Islet of Langerhans (tissue), 1 donor: ENCODE measurements at regions not wholly inside any gene's neighbourhood (a gene's known extent, or its start where the extent isn't known, plus 50 kb on each side); places are given as distances from the start of the nearest gene placed in this dataset.
"Not testable (repeated sequence)": the region's sequence is repeated elsewhere in the genome, so short reads cannot be mapped to it uniquely, and the experiment has no call there.

ENCODE experiments used
- FAIRE-seq: peaks from one replicate; lab custom pipeline; 2011; peaks lifted over from hg19 to GRCh38; lab: Jason Lieb, UNC

DNA sequence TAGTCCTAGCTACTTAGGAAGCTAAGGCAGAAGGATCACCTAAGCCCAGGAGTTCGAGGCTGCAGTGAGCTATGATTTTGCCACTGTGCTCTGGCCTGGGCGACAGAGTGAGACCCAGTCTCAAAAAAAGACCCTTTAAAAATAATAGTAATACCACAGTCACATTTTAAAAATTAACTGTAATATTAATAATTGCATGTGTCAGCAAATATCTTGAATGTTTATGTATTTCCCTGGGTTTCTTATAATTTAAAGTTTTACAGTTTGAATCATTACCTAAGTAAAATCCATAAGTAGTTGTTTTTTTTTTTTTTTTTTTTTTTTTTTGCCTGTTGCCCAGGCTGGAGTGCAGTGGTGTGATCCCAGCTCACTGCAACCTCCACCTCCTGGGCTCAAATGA is 69.2 kb downstream of the LYZL2 start:
- no peak for FAIRE-seq

DNA sequence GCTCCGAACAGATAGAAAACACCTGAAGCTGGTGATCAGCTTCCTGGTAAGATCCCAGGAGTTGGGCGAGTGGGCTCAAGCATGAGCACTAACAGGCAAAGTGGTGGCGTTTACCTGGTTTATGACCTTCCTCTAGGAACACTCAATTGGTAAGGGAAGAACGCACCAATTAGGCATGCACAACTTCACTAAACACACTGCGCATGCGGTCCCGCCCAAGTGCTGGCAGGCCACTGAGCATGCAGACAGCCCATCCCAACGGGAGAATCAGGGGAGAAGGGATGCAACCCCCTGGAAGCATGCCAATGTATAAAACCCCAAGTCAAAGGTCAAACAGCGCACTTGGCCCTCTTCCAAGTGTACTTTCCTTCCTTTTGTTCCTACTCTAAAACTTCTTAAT is 70.4 kb downstream of the LYZL2 start:
- FAIRE-seq: no peak

DNA sequence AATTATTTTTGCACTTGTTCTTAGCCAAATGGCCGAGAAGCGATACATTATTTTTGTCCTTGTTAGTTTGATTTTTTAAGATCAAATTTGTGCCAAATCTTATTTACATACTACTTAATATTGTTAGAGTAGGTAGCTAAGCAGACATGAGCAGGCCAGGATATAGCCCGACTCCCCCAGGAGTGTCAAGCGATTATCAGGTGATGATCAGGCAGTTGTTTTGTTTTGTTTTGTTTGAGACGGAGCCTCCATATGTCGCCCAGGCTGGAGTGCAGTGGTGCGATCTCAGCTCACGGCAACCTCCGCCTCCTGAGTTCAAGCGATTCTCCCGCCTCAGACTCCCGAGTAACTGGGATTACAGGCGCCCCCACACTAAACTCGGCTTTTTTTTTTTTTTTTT is 71.1 kb downstream of the LYZL2 start:
- FAIRE-seq: no peak

DNA sequence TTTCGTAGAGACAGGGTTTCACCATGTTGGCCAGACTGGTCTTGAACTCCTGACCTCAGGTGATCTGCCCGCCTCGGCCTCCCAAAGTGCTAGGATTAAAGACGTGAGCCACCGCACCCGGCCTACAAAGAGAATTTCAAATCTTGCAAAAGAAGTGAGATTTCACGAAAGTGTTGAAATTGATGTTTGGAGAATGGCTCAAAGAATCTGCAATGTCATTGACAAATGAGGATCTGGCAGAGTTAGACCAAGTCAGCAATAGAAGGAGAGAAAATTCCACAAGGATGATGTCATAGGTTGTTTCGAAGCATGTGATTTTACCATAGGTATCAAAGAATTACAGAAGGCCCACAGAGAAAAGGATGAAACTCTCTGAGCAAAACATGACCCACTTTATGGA is 71.7 kb downstream of the LYZL2 start:
- no peak for FAIRE-seq

DNA sequence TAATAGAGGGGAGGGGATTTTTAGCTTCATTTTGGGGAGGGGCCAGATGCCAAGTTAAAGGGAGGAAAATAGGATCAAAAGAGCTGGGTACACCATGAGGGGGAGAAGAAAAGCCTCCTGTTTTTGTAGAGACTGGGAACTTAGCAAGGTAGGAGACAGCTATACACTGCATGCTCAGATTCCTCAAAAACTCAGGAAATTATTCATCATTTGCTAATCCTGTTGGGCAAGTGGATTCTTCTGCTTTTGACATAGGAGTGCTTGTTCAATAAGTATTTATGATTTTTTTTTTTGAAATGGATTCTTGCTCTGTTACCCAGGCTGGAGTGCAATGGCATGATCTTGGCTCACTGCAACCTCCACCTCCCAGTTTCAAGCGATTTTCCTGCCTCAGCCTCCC is 73.4 kb downstream of the LYZL2 start:
- FAIRE-seq: no peak

DNA sequence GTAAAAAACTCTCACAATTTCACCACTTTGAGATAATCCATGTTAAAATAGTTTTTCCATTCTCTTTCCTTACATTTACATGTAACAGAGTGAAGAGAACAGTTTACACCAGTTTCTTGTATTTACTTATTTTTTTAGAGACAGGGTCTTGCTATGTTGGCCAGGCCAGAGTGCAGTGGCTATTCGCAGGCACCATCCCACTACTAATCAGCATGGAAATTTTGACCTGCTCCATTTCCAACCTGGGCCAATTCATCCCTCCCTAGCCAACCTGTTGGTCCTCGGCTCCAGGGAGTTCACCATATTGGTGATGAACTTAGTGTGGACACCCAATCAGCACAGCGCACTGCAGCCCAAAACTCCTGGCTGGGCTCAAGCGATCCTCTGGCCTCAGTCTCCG is 74.1 kb downstream of the LYZL2 start:
- no peak for FAIRE-seq

DNA sequence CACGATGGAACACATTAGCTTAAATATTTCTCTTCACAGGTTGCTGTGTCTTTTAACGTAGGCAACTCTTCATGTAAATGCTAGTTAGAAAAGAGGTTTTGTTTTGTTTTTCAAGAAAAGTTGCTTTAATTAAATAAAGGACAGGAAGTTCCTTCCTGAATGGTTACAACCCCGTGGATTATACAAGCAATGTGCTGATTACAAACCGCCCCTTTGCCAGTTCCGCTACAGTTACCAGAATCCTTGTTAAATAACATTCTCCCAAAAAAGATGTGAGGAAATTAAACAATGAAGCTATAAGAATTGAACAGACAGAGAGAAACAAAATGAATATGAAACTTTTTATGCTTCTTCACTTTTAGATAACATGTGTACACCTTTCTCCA is 75.1 kb downstream of the LYZL2 start:
- no peak for FAIRE-seq

DNA sequence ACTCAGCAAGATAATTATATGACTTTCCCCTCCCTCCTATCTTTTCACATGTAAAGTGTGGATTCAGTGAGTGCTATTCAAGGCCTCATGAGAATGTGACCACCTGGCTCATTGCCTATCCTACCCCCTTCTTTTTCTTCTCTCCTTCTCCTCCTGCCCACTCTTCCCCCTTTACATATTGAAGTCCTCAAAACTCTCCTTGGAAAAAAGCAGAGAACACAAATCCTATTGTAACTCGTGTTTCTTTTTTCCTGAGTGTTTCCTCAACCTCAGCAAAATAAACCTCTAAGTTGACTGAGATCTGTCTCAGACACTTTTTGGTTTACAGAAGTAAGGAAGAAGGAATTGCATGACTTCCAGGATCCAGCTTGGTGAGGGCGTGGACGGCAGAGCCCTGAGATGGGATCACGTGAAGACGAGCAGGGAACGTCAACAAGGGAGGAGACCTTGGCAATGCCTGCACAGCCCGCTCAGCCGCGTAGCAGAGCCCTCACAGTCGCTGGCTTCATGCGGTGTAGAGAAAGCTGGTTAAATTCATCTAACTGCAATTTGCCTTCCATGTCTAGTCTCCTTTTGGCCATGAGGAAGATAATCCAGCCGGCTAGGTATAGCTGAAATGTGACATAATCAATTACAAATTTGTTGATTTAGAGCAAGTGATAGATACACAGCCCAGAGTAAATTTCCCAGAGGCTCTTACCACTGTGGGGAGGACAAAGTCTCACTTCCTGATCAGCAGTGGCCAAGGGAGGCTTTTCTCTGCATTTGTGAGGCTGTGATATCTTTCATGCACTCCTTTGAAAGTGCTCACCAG is 75.7 kb downstream of the LYZL2 start:
- no peak for FAIRE-seq

DNA sequence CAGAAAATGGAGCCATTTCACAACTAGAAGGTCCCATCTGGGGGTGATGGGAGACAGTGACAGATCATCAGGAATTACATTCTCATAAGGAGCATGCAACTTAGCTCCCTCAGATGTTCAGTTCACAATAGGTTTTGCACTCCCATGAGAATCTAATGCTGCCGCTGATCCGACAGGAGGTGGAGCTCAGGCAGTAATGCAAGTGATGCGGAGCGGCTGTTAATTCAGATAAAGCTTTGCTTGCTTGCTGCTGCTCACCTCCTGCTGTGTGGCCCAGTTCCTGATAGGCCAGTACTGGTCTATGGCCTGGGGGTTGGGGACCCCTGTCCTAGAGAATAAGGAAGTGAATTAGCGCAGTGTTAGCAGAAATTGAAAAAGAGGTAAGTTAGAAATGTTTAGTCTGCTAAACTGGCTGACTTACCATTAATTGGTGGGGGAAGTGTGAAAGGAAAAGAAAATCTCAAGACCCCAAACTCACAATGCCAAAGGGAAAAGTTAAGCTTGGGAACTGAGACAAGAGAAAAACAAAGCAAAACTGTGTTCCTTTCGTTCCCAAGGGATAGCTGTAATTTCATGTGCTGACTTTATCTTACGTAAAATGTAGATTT is 76.4 kb downstream of the LYZL2 start:
- no peak for FAIRE-seq

DNA sequence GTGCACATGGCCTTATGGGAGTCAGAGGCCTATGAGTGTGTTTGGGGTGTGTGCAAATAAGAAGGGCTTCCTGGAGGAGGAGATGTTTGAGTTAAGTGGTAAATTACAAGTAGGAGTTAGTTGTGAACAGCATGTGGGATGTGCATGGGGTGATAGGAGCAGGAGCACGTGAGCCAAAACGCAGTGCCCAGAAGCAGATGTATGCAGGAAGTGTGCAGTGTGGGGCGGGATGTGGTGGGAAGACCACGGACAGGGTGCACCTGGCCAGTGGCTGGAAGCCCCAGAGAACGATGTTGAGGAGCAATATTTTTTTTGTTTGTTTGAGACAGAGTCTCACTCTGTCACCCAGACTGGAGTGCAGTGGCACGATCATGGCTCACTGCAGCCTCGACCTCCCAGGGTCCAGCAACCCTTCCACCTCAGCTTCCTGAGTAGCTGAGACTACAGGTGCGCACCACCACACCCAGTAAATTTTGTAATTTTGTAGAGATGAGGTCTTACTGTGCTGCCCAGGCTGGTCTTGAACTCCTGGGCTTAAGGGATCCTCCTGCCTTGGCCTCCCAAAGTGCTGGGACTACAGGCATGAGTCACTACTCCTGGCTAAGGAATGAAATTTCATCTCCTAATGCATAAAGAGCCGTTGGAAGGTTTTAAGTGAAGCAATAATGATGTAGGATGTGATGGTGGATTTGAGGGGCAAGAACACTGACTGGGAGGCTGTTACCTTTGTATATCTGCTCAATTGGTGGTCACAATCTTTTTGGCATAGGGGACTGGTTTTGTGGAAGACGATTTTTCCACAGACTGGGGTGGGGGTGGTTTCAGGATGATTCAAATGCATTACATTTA is 78.4 kb downstream of the LYZL2 start:
- FAIRE-seq: no peak

DNA sequence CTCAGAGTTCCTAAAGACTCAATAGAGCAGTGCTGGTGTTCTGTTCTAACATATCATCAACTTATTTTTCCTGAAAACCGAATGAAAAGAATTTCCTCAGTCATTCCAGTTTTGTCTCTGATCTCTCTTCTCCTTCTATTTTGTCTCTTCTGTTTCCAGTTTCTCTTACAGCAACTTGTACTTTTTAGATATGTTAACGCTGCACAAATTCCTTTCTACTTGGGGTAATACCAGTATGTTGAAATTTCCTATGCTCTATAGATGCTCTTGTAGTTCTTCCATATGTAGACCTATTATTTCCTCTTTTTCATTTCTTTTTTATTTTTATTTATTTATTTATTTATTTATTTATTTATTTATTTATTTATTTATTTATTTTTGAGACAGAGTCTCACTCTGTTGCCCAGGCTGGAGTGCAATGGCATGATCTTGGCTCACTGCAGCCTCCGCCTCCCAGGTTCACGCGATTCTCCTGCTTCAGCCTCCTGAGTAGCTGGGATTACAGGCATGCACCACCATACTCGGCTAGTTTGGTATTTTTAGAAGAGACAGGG is 80.3 kb downstream of the LYZL2 start:
- not testable (repeated sequence) for FAIRE-seq

DNA sequence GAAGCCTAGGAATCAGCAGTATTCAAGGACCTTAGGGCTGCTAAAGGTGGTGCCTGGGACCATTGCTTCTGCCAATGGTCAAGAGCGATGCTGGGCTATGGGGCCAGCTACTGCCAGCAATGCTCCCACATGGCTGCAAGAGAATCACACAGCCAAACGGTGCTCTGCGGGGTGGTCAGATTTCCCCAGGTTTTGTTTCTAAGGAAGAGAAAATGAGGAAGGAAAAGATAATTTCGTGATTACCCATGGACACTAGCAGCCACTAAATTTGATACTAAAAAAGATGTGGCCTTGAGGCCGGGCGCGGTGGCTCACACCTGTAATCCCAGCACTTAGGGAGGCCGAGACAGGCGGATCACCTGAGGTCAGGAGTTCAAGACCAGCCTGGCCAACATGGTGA is 83.0 kb downstream of the LYZL2 start:
- FAIRE-seq: no peak

DNA sequence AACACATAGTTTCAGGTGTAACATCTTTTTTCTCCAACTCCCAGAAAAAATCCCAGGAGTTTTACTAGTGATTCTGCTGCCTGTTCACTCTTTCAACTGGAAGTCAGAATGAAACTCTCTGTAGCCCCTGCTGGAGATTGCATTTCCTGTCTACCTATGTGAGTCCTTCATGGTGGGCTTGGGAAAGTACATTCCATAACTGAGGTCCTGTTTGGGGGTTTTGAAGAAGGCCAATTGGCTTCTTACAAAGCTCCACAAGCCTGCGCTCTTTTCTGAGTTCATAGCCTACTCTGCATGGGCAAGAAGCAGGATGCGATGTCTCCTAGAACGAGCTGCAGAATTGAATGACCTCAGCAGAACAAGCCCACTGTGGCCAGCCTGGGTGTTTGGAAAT is 86.7 kb downstream of the LYZL2 start:
- no peak for FAIRE-seq

DNA sequence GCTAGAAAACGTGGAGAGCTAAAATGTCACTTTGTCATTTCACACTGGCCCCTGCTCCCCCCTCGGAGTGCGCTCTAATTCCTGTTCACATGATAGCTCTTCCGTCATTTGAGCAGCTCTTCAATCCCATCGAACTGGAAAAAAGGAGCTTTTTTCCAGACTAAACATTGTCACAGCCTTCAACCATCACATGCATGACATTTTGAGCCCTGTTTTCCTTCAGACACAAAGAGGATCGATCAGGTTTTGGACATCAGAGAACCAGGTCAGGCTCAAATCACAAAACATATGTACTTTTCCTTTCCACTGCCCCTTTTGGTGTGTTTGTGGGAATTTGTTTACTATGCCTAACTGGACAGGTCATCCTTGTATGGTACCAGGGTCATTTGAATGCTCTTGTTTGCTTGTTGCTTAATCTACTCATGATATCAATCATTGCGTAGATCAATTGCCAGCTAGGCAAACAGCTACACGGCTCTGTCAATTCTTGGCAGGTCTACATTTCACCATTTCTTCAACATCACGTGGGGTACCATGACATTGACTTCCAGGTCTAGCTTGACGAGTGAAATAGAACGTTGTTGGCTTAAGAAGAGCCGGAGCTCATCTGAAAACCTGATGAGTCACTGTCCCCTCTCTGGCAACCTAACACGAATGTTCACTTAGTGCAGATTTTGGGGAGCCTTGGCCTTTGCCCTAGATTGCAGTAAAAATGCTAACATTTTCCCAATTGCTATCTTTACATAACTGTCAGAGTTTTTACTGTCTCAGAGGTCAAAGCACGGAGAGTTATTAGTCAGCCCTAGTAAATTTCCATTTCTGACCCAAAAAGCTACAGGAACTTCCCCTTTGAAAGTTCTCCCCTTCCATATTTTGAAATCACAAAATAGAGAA is 87.3 kb downstream of the LYZL2 start:
- FAIRE-seq: no peak

DNA sequence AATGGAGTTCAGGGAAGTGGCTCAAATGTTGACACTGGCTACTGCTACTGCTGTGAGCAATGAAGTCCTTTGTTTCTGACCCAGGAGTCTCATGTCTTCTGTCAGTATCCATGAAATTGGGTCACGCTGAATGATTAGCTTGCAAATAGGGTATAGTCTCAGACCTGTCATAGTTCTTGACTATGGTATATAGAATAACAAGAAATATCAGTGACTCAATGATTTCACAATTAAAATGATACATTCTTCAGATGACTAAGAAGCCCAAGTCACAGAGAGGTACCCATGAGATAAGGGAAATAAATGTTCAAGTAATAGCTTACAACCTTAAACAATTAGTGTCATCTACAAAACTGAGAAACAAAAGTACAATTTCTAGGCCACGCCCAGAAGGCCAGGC is 89.3 kb downstream of the LYZL2 start:
- FAIRE-seq: no peak

DNA sequence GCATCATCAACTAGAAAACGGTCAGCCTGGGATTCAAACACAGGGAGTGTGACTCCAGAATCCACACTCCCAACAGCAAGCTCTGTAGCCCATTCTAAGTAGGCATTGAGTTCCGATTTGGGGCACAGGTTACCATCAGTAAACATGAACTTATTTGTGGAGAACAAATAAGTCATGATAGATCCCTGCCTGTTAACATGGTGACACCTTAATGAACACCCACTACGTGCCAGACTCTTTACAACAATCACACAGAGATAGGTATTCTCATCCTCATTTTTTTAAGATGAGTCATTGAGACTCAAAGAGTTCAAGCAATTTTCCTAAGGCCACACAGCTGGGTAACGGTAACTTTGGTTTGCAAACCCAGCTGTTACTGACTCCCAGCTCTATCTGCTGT is 91.5 kb downstream of the LYZL2 start:
- no peak for FAIRE-seq

DNA sequence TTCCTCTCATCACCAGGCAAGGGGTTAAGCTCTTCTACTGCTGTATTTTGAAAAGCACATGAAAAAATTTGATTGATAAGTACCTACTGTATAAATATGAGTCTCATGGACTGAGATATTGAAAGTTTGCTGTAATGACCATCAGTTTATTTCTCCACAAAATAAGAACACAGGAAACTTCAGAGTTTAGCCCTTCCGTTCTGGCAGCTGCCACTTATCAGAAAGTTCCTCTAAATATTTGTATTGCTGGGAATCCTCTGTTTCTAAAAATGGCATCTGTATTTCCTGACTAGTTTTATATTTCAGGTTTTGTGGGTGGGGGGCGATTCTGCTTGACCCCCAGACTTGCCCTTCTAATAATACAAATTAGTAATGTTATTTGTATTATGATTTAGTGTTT is 92.0 kb downstream of the LYZL2 start:
- no peak for FAIRE-seq

DNA sequence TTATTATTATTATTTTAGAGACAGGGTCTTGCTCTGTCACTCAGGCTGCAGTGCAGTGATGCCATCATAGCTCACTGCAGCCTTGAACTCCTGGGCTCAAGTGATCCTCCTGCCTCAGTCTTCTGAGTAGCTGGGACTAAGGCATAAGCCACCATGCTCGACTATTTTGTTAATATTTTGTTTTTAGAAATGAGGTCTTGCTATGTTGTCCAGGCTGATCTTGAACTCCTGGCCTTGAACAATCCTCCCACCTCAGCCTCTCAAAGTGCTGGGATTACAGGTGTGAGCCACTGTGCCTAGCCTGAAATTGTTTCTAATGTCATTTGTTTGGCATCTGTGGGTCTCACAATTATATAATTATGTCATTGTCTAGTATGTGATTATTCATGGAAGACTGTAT is 92.4 kb downstream of the LYZL2 start:
- not testable (repeated sequence) for FAIRE-seq

DNA sequence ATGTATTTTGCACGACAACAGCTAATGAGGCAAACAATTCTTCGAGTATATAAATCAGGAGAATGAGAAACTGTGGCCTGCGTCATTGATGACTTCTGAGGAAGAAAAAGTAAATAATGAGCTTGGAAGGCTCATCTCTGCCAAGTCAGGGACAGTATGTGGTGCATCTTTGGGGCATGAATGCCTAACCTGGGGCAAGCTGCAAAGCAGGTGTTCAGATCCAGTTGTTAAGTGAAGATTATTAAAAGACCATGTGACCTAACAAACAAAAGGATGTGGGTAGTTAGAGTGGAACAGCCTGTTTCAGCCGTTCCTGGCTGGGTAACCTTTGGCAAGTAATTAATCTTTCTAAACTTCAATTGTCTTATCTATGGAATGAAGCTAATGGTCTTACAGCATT is 93.0 kb downstream of the LYZL2 start:
- no peak for FAIRE-seq

DNA sequence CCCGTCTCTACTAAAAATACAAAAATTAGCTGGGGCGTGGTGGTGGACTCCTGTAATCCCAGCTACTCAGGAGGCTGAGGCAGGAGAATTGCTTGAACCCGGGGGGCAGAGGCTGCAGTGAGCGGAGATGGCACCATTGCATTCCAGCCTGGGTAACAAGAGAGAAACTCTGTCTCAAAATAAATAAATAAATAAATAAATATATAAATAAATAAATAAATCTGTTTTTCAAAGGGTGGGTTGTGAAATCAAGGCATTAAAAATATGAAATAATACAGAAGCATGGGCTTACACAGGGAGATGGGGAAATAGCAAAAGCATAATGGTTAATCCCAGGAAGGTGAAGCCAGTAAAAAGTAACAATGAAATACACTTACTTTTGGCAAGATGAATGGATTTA is 93.9 kb downstream of the LYZL2 start:
- no peak for FAIRE-seq

DNA sequence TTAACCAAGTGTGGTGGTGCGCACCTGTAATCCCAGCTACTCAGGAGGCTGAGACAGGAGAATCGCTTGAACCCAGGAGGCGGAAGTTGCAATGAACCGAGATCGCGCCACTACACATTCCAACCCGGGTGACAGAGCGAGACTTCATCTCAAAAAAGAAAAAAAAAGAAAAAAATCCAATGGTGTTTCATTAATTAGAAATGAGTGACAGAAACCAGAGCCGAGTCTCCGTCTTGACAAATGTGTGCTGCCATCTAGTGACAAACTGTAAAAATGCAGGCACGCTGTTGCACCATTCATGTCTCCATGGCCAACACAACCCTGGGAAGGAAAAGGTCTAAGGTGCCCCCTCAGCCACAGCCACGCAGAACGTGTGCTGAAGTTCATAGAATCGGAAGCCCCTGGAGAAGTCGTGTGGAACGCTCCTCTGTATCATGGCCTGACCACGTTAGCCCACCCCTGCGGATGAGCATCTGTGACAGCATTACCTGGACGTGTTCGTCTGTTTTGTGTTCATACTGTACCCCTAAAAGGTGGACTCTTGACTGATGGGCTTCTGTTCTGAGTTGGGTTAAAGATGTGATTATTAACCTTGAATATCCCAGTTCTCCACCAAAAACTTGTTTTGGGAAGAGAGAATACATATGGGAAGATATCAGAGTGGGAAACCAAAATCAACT is 94.9 kb downstream of the LYZL2 start:
- peak; percentile 96 for FAIRE-seq
